Lower leg skin (tissue), 3 donors: ENCODE measurements at regions not wholly inside any gene's neighbourhood (a gene's known extent, or its start where the extent isn't known, plus 50 kb on each side); places are given as distances from the start of the nearest gene placed in this dataset.
"Not testable (repeated sequence)": the region's sequence is repeated elsewhere in the genome, so short reads cannot be mapped to it uniquely, and the experiment has no call there.

Experiments used
- CTCF ChIP-seq, 3 donors: fragments of 450-650 bp; IDR thresholded peaks; one replicate each; pipeline ENCODE4 v1.5.1; 2016; ENCODE audit warnings: antibody characterized with exemption in 3 of 3, mild to moderate bottlenecking in 3 of 3, moderate library complexity in 2 of 3
- POLR2A ChIP-seq, 2 donors: fragments of 450-650 bp; IDR thresholded peaks; one replicate each; pipeline ENCODE4 v1.6.1; 2016 to 2017; ENCODE audit warnings: antibody characterized with exemption in 2 of 2, mild to moderate bottlenecking in 1 of 2, moderate library complexity in 1 of 2

- TF ChIP-seq CTCF, POLR2A (IDR thresholded peaks at IDR 0.05): not testable (repeated sequence)
Observed at GRCh38 chr2:95671171-95671570, 79.4 kb downstream of the TRIM43 start.
